Stimulated activated naive B cell treated with anti-CD40 and anti-IgM and Interleukin-4, amounts not matched to agents 10 μg/mL and 1 μg/mL and 100 μg/mL, for 72 hours (primary cell): ENCODE measurements at regions not wholly inside any gene's neighbourhood (a gene's known extent, or its start where the extent isn't known, plus 50 kb on each side); places are given as distances from the start of the nearest gene placed in this dataset.
"Not testable (repeated sequence)": the region's sequence is repeated elsewhere in the genome, so short reads cannot be mapped to it uniquely, and the experiment has no call there.

Experiments used
- ATAC-seq, 2 donors: fragments of 150-1000 bp; cut with Tn5 transposase; replicated peaks; 2 replicates each; pipeline ENCODE4 v1.10.0; 2021; ENCODE audit warnings: moderate library complexity in 1 of 2
- DNase-seq: peaks from one replicate; pipeline ENCODE4 v3.0.0; 2021
- H3K27ac Mint-ChIP-seq: one replicate; pipeline ENCODE4 v1.8.0; 2022; ENCODE audit warnings: mild to moderate bottlenecking, mixed read lengths
- H3K27me3 Mint-ChIP-seq, 2 donors: one replicate each; pipeline ENCODE4 v1.8.0; 2022; ENCODE audit warnings: mixed read lengths in 2 of 2
- H3K36me3 Mint-ChIP-seq, 2 donors: one replicate each; pipeline ENCODE4 v1.8.0; 2022; ENCODE audit warnings: mixed read lengths in 2 of 2, mild to moderate bottlenecking in 1 of 2
- H3K4me1 Mint-ChIP-seq, 2 donors: one replicate each; pipeline ENCODE4 v1.8.0; 2022; ENCODE audit warnings: mixed read lengths in 2 of 2, mild to moderate bottlenecking in 1 of 2
- H3K4me3 Mint-ChIP-seq, 2 donors: one replicate each; pipeline ENCODE4 v1.8.0; 2022; ENCODE audit warnings: mild to moderate bottlenecking in 2 of 2, mixed read lengths in 2 of 2, moderate library complexity in 1 of 2
- H3K9me3 Mint-ChIP-seq, 2 donors: one replicate each; pipeline ENCODE4 v1.8.0; 2022; ENCODE audit warnings: mixed read lengths in 2 of 2, mild to moderate bottlenecking in 1 of 2

DNA sequence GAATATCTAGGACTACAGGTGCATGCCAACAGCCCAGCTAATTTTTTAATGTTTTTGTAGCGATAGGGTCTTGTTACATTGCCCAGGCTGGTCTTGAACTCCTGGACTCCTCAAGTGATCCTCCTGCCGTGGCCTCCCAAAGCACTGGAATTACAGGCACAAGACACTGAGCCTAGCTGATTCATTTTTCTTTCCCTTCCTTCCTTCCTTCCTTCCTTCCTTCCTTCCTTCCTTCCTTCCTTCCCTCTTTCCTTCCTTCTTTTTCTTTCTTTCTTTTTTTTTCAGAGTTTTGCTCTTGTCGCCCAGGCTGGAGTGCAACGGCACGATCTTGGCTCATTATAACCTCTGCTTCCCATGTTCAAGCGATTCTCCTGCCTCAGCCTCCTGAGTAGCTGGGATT lies 110.9 kb downstream of the OLIG3 start:
- DNase-seq, H3K4me3 Mint-ChIP-seq, H3K36me3 Mint-ChIP-seq, H3K27ac Mint-ChIP-seq, H3K9me3 Mint-ChIP-seq, H3K27me3 Mint-ChIP-seq, ATAC-seq: not testable (repeated sequence)
- peaks cover 10 to 20% of the 10 kb centered on the region in 2 donors for H3K4me1 Mint-ChIP-seq

DNA sequence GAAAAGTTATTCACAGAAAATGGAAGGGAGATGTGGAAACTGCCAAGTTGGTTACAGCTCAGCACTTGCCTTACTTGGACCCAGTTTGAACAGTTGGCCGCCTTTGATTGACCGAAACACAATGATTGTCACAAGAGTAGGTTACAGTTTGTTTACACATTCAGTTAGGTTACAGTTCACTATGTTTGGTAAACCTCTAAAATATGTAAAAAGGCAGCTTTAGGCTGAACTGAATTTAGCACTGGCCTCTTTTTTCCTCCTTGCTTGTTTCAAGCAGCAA lies 116.2 kb downstream of the OLIG3 start:
- Mint-ChIP-seq H3K27ac (no peak overlapping the region), H3K9me3 (no peaks in the 10 kb centered on the region), H3K4me1 (no peaks in the 10 kb centered on the region), H3K36me3 (no peaks in the 10 kb centered on the region), H3K27me3 (no peaks in the 10 kb centered on the region), H3K4me3 (no peak overlapping the region)
- ATAC-seq: no peak
- DNase-seq: no peak

DNA sequence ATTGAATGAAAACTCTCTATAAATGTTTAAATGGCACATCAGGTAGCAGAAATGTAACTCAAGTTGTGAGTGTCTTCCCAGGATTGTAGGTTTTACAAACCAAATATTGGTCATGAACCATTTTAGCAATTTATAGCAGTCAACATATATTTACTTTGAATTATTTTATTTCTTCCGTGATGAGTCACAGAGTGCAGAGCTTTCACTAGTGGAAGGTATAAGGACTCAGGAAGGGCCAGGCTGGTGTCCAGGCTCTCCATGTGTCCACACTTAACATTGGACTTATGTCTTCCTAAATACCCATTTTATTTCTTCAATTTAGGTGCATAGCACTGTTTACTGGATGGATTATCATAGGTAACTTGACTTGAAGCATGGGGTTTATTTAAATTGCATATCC lies 120.9 kb downstream of the OLIG3 start:
- no peaks in the 10 kb centered on the region for H3K27me3 Mint-ChIP-seq
- H3K36me3 Mint-ChIP-seq: no peaks in the 10 kb centered on the region
- ATAC-seq: no peak

DNA sequence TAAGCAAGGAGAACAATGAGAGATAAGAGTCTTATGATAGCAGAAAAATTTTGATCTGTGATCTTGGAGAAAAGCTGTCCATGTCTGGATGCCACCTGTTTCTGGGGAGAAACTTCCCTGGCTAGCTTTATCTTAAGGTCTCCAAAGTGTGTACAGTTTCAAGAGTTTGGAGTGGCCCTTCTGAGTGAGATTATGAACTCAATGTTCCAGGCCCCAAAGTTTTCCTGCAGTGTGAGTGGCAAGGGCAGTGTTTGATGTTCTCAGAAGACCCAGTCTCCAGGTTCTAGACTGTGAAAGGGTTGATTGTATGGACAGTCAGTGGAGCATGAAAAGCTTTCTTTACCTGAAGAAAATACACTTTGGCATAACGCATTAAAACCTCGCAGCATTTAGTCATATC lies 121.7 kb downstream of the OLIG3 start:
- no peak for ATAC-seq
- H3K27me3 Mint-ChIP-seq: no peaks in the 10 kb centered on the region
- peaks cover 18 to 24% of the 10 kb centered on the region in 2 donors for H3K4me1 Mint-ChIP-seq
- H3K27ac Mint-ChIP-seq: no peak overlapping the region
- no peak for DNase-seq
- H3K9me3 Mint-ChIP-seq: no peaks in the 10 kb centered on the region
- no peaks in the 10 kb centered on the region for H3K36me3 Mint-ChIP-seq
- no peak overlapping the region for H3K4me3 Mint-ChIP-seq

More for the DNA sequence above, 120.9 kb downstream of the OLIG3 start:
- no peak overlapping the region for H3K27ac Mint-ChIP-seq
- DNase-seq: no peak
- H3K9me3 Mint-ChIP-seq: no peaks in the 10 kb centered on the region
- peaks cover 15 to 24% of the 10 kb centered on the region in 2 donors for H3K4me1 Mint-ChIP-seq
- no peak overlapping the region for H3K4me3 Mint-ChIP-seq

DNA sequence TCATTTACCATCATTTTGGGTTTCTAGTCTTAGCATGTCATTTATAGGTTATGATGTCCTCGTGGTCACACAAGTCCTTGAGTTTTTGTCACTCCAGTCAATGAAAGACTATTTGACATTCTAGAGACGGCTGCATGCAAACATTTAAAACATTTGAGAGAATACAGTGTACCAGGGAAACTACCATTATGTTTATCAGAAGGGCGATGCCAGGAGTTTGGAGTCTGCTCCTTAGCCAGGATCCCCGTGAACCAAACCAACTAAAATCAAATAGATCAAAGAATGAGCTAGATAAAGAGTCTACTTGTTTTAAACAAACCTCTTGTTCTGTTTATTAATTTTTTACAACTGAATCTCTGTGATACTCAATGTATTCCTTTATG lies 122.6 kb downstream of the OLIG3 start:
- Mint-ChIP-seq H3K4me1 (peaks cover 18 to 24% of the 10 kb centered on the region in 2 donors), H3K27me3 (no peaks in the 10 kb centered on the region), H3K27ac (peak overlapping the region; percentile 42), H3K36me3 (no peaks in the 10 kb centered on the region), H3K9me3 (no peaks in the 10 kb centered on the region), H3K4me3 (no peak overlapping the region)
- DNase-seq (no peak), ATAC-seq (no peak)

DNA sequence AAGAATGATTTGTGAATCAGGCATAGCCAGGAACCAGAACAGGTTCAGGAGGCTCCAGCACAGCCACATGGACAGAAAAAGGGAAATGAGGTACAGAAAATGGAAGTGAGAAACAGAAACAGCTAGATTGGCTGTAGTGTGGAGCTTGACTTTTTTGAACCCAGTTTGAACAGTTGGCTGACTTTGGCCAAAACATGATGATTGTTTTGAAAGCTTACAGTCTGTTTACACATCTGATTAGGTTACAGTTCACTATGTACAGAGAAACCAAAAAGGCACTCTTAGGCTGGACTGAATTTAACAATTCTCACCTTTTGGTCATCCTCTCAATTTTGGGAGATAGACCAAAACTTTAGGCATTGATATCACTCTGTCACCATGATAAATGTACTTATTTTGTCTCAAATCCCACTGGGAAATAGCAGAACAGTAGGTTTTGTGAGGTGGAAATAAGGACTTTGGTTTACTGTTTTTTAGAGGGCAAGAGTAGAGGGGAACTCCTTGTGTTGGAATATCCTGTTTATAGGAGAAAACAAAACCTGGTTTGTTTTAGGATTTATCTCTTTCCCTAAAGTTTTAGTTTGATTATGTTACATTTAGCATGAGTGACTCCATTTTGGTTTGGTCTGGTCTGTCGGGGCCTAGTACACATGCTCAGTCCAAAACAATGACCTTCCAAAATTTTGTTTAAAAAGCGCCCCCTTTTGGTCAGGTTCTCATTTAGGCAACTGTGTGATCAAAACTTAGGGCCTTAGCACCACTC lies 123.1 kb downstream of the OLIG3 start:
- H3K36me3 Mint-ChIP-seq: no peaks in the 10 kb centered on the region

DNA sequence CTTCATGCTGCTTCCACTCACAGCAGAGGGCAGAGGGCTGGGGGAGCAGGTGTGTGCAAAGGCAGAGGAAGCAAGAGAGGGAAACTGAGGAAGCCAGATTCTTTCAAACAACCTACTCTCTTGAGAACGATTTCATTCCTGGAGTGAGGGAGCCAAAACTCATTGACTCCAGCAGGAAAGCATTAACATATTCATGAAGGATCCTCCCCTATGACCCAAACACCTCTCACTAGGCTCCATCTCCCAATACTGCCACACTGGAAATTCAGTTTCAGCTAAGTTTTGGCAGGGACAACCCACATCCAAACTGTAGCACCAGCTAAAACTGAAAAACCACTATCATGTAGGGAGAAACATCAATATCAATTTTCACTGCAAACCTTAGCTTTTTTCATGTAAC lies 125.1 kb downstream of the OLIG3 start:
- H3K4me1 Mint-ChIP-seq: peaks cover 18 to 24% of the 10 kb centered on the region in 2 donors
- no peaks in the 10 kb centered on the region for H3K27me3 Mint-ChIP-seq
- H3K4me3 Mint-ChIP-seq: no peak overlapping the region
- H3K9me3 Mint-ChIP-seq: no peaks in the 10 kb centered on the region
- H3K36me3 Mint-ChIP-seq: no peaks in the 10 kb centered on the region
- H3K27ac Mint-ChIP-seq: no peak overlapping the region
- ATAC-seq (no peak), DNase-seq (no peak)

More for the DNA sequence above, 123.1 kb downstream of the OLIG3 start:
- Mint-ChIP-seq H3K27ac (peak overlapping the region; percentile 42), H3K9me3 (no peaks in the 10 kb centered on the region), H3K27me3 (no peaks in the 10 kb centered on the region), H3K4me3 (no peak overlapping the region), H3K4me1 (peaks cover 18 to 24% of the 10 kb centered on the region in 2 donors)
- DNase-seq (peak; percentile 18), ATAC-seq (peak; percentile 92 to 98)

DNA sequence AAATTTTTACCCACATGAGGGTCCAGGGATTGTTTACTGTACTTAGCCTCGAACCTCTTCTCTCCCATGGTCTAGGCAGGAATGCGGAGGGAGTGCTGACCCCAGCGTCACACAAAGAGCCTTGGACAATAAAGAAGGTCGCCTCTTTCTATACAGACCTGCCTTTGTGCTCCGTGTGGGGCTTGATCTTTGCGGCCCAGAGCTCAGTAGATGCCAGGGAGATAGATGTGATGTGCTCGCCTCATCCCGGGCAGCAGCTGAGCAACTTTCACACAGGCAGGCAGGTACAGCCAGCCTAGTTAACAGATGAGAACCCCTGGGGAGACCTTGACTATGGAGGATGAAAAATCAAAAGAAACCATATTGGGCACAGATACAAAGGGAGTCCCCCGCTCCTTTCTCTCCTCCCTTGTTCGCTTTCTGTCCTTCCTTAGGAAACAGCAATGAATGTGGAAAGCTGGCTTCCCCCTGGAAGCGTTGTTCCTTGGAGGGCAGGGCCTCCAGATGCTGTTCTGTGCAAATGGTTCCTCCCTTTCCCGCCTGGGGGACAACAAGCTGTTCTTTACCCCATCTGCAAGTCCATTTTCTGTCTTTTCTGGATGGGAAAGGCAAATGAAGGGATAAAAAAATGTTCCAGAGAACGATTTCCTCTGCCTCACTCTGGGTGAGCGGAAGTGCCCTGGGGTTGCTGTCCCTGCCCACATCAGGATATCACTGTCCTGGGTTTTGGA lies 128.3 kb downstream of the OLIG3 start:
- Mint-ChIP-seq H3K9me3 (no peaks in the 10 kb centered on the region), H3K36me3 (no peaks in the 10 kb centered on the region), H3K27me3 (no peaks in the 10 kb centered on the region), H3K27ac (no peak overlapping the region), H3K4me3 (no peak overlapping the region), H3K4me1 (peaks cover 12 to 14% of the 10 kb centered on the region in 2 donors)
- ATAC-seq (no peak), DNase-seq (no peak)

DNA sequence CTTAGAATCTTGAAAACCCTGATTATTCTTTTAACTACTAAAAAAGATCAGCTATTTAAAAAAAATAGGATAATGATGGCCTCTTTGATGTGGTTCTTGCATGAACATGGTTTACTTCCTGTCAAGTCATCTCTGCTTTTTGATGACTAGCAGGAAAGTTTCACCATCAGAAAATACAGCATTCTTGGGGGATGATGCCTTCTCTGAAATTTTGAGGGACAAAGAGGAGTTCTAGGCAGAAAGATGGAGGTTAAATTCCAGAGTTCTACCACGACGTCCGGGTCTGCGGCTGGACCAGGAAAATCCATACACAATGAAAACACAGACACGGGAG lies 130.4 kb downstream of the OLIG3 start:
- H3K9me3 Mint-ChIP-seq: no peaks in the 10 kb centered on the region
- H3K36me3 Mint-ChIP-seq: no peaks in the 10 kb centered on the region
- no peak overlapping the region for H3K4me3 Mint-ChIP-seq
- DNase-seq: no peak
- no peak overlapping the region for H3K27ac Mint-ChIP-seq
- peaks cover 0 to 3% of the 10 kb centered on the region in 2 donors for H3K4me1 Mint-ChIP-seq
- no peaks in the 10 kb centered on the region for H3K27me3 Mint-ChIP-seq
- no peak for ATAC-seq

DNA sequence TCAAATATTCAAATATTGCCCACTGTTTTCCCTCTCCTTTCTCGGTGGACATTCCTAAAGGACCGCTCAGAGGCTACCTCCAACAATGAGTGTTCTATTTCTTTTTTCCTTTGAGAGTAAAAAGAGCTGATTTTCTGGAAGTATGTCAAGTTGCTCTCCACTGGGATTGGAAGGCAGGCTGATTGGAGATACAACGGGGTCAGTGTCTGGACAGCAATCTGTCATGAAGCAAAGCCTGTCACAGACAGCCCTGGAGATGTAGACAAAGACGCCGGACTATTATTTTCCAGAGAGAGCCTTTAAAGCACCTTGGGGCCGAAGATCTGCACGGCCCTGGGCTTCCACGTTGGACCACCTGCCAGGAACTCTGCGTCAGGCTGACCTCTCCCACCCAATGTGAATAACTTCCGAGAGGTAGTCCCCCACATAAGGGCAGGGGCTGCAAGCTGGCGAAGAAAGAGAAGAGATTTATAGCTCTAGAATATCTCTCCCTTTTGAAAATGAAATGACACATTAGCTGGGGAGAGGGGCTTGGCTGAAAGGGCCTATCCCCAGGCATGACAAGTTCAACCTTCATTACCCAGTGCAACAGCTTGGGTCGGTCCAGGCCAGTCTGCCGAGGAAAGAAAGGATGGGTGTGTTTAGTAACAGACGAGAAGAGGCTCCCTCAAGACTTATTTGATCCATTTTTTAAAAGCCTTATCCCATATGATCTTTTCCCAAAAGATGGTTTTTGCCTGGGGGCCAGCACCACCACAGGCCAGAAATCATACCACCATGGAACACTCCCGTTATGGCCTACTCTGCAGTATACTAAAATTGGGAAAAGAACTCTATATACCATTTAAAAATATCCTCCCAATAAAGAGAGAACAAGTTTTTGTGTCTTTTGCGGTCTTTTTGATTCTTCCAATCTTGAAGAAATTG lies 131.1 kb downstream of the OLIG3 start:
- no peak for ATAC-seq
- Mint-ChIP-seq H3K27me3 (no peaks in the 10 kb centered on the region), H3K27ac (no peak overlapping the region), H3K36me3 (no peaks in the 10 kb centered on the region), H3K4me3 (no peak overlapping the region), H3K9me3 (no peaks in the 10 kb centered on the region), H3K4me1 (peaks cover 0 to 2% of the 10 kb centered on the region in 2 donors)
- no peak for DNase-seq

DNA sequence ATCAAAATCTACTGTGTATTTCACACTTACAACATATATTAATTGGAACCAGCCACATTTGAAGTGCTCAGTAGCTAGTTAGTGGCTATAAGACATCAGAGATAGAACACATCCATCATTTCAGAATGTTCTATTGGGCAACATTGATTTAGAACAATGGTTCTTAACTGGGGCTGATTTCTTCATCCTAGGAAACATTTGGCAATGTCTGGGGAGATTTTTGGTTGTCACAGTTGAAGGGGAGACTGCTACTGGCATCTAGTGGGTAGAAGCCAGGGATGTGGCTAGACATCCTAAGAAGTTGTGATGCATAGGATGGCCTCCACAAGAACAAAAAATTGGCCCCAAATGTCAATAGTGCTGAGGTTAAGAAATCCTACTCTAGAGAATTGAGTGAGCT lies 132.5 kb downstream of the OLIG3 start:
- H3K27me3 Mint-ChIP-seq: no peaks in the 10 kb centered on the region
- DNase-seq: no peak
- H3K4me3 Mint-ChIP-seq: no peak overlapping the region
- H3K27ac Mint-ChIP-seq: no peak overlapping the region
- no peaks in the 10 kb centered on the region for H3K36me3 Mint-ChIP-seq
- no peaks in the 10 kb centered on the region for H3K9me3 Mint-ChIP-seq
- H3K4me1 Mint-ChIP-seq: no peaks in the 10 kb centered on the region
- no peak for ATAC-seq

DNA sequence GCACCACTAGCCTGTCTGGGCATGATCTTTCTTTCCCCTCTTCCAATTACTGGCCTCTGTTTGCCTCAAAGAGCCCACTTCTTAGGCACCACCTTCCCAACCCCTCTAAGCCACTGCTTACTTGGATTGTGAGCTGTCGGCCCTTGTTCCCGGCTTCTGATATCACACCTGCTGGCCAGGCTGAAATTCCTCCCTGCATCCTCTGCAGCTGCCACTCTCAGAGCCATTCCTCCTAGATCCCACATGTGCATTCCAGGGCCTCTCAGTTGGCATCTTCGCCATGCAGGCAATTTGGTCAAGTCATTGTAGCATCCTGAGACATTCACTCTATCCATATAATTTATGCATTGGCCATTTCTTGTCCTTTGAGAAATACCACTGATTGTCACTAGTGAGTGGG lies 135.9 kb downstream of the OLIG3 start:
- H3K4me3 Mint-ChIP-seq: no peak overlapping the region
- peaks cover 9 to 10% of the 10 kb centered on the region in 2 donors for H3K4me1 Mint-ChIP-seq
- H3K9me3 Mint-ChIP-seq: no peaks in the 10 kb centered on the region
- no peaks in the 10 kb centered on the region for H3K36me3 Mint-ChIP-seq
- ATAC-seq (no peak), DNase-seq (no peak)
- H3K27me3 Mint-ChIP-seq: no peaks in the 10 kb centered on the region
- no peak overlapping the region for H3K27ac Mint-ChIP-seq

DNA sequence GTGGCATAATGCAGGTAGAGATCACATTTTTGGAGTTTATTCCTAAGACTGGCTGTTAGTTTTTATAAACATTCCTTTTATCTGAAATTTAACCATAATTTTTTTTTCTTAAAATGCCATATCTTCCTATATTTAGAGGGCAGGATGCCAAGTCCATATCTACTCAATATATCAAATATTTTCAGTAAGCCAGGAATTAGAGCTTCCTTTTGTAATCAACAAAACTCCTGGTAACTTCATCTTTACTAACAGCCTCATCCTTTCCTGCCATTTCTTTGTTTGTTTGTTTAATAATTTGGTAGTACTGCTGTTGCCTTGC lies 136.3 kb downstream of the OLIG3 start:
- no peaks in the 10 kb centered on the region for H3K9me3 Mint-ChIP-seq
- no peaks in the 10 kb centered on the region for H3K27me3 Mint-ChIP-seq
- peaks cover 10 to 14% of the 10 kb centered on the region in 2 donors for H3K4me1 Mint-ChIP-seq
- no peak overlapping the region for H3K27ac Mint-ChIP-seq
- no peak for ATAC-seq
- DNase-seq: no peak
- no peak overlapping the region for H3K4me3 Mint-ChIP-seq
- no peaks in the 10 kb centered on the region for H3K36me3 Mint-ChIP-seq

DNA sequence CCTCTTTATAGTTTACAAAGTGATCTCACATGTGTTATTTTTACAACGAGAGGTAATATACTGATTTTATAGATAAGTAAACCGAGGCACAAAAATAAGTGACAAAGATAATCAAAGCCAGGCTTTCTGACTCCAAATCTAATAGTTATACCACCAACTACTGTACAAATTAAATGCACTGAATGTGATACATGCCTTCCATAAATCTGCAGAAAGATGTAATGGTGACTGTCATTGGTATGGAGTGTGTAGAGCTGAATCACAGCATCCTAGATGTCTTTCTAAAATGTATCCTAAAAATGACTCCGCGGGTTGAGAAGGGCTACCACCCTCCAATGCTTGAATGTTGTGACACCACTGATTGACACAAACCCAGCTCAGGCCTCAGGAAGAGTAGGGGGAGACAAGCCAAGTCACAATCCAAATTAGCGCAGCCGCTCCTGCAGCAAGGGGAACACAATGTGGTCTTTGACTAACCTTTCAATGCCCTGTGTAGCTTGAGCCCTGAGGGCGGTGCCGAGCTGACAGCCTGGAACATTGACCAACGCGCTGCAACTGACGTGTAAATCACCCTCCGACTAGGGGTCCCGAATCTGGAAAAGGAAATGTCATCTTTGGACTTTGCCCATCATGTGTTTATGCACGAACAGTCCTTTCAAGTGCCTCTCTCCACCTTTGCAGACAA lies 136.8 kb downstream of the OLIG3 start:
- Mint-ChIP-seq H3K4me3 (no peak overlapping the region), H3K27me3 (no peaks in the 10 kb centered on the region), H3K36me3 (no peaks in the 10 kb centered on the region), H3K27ac (no peak overlapping the region), H3K9me3 (no peaks in the 10 kb centered on the region), H3K4me1 (peaks cover 11 to 17% of the 10 kb centered on the region in 2 donors)
- ATAC-seq (no peak), DNase-seq (no peak)
